Astrocyte of the cerebellum (primary cell): ENCODE measurements at regions not wholly inside any gene's neighbourhood (a gene's known extent, or its start where the extent isn't known, plus 50 kb on each side); places are given as distances from the start of the nearest gene placed in this dataset.

Experiments used
- DNase-seq: peaks from one replicate; pipeline ENCODE4 v3.0.0-alpha.2; 2011; ENCODE audit warnings: low read depth
- H3K4me3 ChIP-seq: 2 replicates; pipeline ENCODE4 v1.5.1; 2011; ENCODE audit warnings: mild to moderate bottlenecking, low read depth, low read length, moderate library complexity
- CTCF ChIP-seq: IDR thresholded peaks from 2 replicates; pipeline ENCODE4 v1.5.1; 2012; ENCODE audit warnings: low read length, low read depth, moderate library complexity, mild to moderate bottlenecking; ENCODE audit errors: missing control alignments
- in situ Hi-C: cut with HindIII; loops from 2 replicates; pipeline ENCODE4 v1.10.0; 2017; ENCODE audit warnings: low sequenced_read_pairs

- no peak for TF ChIP-seq CTCF
- DNase-seq = peak; percentile 13
- in situ Hi-C loops = no loop called here
- H3K4me3 ChIP-seq = no peak overlapping the region
These were observed 951.5 kb upstream of the SLIT2 start for GRCh38 chr4:19300213-19300612.

- in situ Hi-C loops = no loop called here
- H3K4me3 ChIP-seq = no peak overlapping the region
- no peak for DNase-seq
- TF ChIP-seq CTCF = no peak
These were observed 952.7 kb upstream of the SLIT2 start for GRCh38 chr4:19298998-19299397.

GRCh38 chr4:19293781-19294180 is 957.9 kb upstream of the SLIT2 start:
- no peak for TF ChIP-seq CTCF
- in situ Hi-C loops = no loop called here
- H3K4me3 ChIP-seq = no peak overlapping the region
- DNase-seq = no peak

- DNase-seq = no peak
- no peak for TF ChIP-seq CTCF
- H3K4me3 ChIP-seq = no peak overlapping the region
- in situ Hi-C loops = no loop called here
These were observed 958.6 kb upstream of the SLIT2 start for GRCh38 chr4:19293080-19293479.

GRCh38 chr4:19286924-19287323 is 964.8 kb upstream of the SLIT2 start:
- in situ Hi-C loops = no loop called here
- DNase-seq = no peak
- no peak overlapping the region for H3K4me3 ChIP-seq
- TF ChIP-seq CTCF = no peak

GRCh38 chr4:19285146-19285545 is 966.6 kb upstream of the SLIT2 start:
- H3K4me3 ChIP-seq = no peak overlapping the region
- DNase-seq = no peak
- no peak for TF ChIP-seq CTCF
- in situ Hi-C loops = no loop called here

- H3K4me3 ChIP-seq = no peak overlapping the region
- no peak for TF ChIP-seq CTCF
- in situ Hi-C loops = no loop called here
- peak; percentile 20 for DNase-seq
These were observed 973.0 kb upstream of the SLIT2 start for GRCh38 chr4:19278665-19279064.
